Left forelimb (tissue), 1 donor: ENCODE measurements at regions not wholly inside any gene's neighbourhood (a gene's known extent, or its start where the extent isn't known, plus 50 kb on each side); places are given as distances from the start of the nearest gene placed in this dataset.
"Not testable (repeated sequence)": the region's sequence is repeated elsewhere in the genome, so short reads cannot be mapped to it uniquely, and the experiment has no call there.

Experiments
- DNase-seq: peaks from one replicate; pipeline ENCODE4 v3.0.0-alpha.2; 2018; ENCODE audit warnings: low spot score

- DNase-seq: no peak
Measured at GRCh38 chr1:88552226-88552625, 131.8 kb upstream of the PKN2 start.

DNA sequence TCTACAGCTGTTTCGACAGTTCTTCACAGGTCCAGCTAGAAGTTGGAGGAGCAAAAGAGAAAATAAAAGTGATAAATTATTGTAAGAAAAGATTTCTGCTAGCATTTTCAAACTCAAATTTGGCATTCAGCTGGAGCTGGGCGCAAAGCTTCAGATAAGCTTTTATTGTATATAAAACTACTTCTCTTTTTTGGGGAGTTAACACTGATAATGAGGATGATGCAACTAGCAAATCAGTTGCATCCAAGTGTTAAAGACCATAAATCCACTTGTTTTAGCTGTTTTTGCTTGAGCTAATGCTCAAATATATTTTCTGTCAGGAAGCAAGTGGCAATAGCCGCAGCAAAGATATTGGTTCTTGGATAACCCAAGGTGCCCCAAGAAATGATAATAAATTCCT, 127.1 kb upstream of the PKN2 start:
- DNase-seq: no peak

- DNase-seq: no peak
Measured at GRCh38 chr1:88560621-88561020, 123.5 kb upstream of the PKN2 start.

GRCh38 chr1:88562991-88563390, 121.1 kb upstream of the PKN2 start:
- no peak for DNase-seq

DNA sequence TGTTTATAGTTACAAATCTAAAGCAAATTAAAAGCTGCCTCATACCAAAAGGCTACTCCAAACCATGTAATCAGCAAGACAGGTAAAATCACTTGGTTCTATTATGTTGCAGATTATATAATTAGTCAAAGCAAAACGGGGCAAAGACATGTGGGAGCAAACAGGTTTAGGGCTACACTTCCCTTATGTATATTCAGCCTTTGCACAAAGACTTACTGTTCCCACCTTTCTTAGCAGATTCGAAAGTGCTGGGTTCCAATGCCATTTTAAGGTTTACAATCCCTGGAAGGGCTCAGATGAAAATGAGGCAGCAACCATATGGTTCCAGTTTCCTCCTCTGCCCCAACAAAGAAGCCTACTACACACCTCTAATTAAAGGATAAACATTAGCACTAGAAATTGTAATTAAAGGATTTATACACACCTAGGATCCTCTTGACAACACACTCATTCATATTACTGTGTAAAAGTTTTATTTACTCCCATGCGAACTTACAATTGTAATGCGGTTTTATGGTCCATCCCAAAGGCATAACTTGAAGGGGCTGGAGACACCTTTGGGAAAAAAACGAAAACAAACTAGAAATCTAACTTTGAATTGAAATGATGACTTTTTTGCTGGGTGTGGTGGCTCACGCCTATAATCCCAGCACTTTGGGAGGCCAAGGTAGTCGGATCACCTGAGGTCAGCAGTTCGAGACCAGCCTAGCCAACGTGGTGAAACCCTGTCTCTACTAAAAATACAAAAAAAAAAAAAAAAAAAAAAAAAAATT, 117.3 kb upstream of the PKN2 start:
- DNase-seq: no peak

GRCh38 chr1:88571506-88571905, 112.6 kb upstream of the PKN2 start:
- no peak for DNase-seq

- DNase-seq: no peak
Measured at GRCh38 chr1:88579598-88579997, 104.5 kb upstream of the PKN2 start.

GRCh38 chr1:88581703-88582102, 102.4 kb upstream of the PKN2 start:
- no peak for DNase-seq

DNA sequence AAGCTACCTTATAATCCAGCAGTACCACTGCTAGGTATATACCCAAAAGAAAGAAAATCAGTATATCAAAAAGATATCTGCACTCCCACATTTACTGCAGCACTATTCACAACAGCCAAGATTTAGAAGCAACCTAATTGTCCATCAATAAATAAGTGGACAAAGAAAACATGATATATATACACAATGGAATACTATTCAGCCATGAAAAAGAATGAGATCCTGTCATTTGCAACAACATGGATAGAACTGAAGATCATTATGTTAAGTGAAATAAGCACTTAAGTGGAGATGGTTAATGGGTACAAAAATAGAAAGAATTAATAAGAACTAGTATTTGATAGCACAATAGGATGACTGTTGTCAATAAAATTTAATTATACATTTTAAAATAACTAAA, 90.7 kb upstream of the PKN2 start:
- no peak for DNase-seq

GRCh38 chr1:88595355-88596002, 88.6 kb upstream of the PKN2 start:
- DNase-seq: no peak

DNA sequence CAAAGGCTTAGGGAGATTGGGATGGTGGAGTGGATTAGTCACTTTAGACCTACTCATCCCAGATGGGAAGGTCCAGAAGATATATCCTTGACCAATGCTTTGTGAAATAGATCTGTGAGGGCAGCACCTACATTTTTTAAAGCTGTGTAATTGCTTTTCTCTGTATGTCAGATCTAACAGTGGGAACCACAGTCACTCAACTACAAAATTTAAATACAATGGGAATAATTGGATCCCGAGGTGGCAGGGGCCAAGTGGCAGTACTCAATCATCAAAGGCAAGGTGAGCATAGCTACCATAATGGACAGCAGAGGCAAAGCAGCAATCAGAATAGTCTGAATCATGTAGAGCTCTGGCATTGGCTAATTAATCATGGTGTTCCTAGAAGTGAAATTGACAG, 86.1 kb upstream of the PKN2 start:
- not testable (repeated sequence) for DNase-seq

- no peak for DNase-seq
Measured at GRCh38 chr1:88608139-88608943, 75.7 kb upstream of the PKN2 start.

DNA sequence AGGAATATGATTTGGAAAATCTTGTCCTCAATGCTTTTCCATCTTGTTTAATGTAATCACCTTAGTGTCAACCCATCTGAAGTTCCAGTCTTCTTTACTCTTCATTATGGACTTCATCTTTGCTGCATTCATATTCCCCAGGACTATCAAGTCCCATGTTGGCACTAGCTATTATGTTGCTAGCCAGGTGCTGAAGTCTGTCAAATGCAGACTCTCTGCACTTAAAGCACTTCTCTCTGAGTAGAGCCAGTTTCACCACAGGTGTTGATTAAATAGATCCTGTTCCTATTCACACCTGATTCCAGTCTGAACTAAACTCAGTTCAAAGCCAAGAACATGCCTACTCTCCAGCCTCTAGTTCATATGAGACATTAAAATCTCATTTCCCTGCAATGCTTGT, 75.0 kb upstream of the PKN2 start:
- no peak for DNase-seq

DNA sequence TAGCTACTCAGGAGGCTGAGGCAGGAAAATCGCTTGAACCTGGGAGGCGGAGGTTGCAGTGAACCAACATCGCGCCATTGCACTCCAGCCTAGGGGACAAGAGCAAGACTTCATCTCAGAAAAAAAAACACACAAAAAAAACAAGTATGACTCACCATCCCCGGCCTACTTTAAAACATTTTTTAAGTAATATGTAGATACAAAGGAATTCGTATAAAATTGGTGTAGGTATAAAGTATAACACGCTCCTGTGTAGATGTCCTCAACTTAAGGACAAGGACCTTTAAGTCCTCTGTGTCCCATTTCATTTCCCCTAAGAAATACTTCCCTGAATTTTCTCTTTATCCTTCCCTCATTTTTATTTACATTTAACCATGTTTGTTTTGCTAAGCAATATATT, 73.4 kb upstream of the PKN2 start:
- DNase-seq: no peak

DNA sequence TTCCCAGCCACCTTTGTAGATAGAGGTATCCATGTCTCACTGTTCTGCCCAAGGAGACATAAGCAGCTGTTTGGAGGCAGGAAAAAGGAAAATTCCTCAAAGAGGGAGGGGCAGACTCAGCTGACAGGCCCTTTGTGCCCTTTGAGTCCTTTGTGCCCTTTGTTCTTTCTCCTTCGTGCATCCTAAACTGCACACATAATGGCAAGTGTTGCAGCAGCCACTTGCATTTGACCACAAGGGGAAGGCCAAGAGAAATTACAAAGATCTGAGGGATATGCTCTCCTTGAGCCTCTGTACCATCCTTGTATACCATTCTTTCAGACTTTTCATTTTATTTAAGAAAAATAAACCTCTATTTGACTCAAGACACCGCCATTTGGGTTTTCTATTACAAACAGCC, 71.8 kb upstream of the PKN2 start:
- no peak for DNase-seq

- no peak for DNase-seq
Measured at GRCh38 chr1:88612773-88613172, 71.3 kb upstream of the PKN2 start.

- DNase-seq: no peak
Measured at GRCh38 chr1:88618331-88618730, 65.7 kb upstream of the PKN2 start.

- not testable (repeated sequence) for DNase-seq
Measured at GRCh38 chr1:88623101-88623500, 61.0 kb upstream of the PKN2 start.
